ENCODE measurements at regions not wholly inside any gene's neighbourhood (a gene's known extent, or its start where the extent isn't known, plus 50 kb on each side); places are given as distances from the start of the nearest gene placed in this dataset.

GRCh38 chr14:26738571-26738970 is 140.7 kb upstream of the NOVA1 start:
- TF ChIP-seq CTCF (IDR thresholded peaks at IDR 0.05) (no peak), POLR2A (IDR thresholded peaks at IDR 0.05) (no peak)

Measured in thyroid gland (tissue), 4 donors.